Activated naive CD8-positive, alpha-beta T cell (primary cell): ENCODE measurements at regions not wholly inside any gene's neighbourhood (a gene's known extent, or its start where the extent isn't known, plus 50 kb on each side); places are given as distances from the start of the nearest gene placed in this dataset.

Source experiments
- H3K27ac Mint-ChIP-seq: one replicate; pipeline ENCODE4 v1.8.0; 2021; ENCODE audit warnings: mixed read lengths
- H3K27me3 Mint-ChIP-seq: one replicate; pipeline ENCODE4 v1.8.0; 2021; ENCODE audit warnings: mixed read lengths
- H3K36me3 Mint-ChIP-seq: one replicate; pipeline ENCODE4 v1.8.0; 2021; ENCODE audit warnings: mixed read lengths
- H3K4me1 Mint-ChIP-seq: one replicate; pipeline ENCODE4 v1.8.0; 2021; ENCODE audit warnings: low read depth, mixed read lengths
- H3K4me3 Mint-ChIP-seq: one replicate; pipeline ENCODE4 v1.8.0; 2021; ENCODE audit warnings: mild to moderate bottlenecking, mixed read lengths
- H3K9me3 Mint-ChIP-seq: one replicate; pipeline ENCODE4 v1.8.0; 2021; ENCODE audit warnings: low read depth, mixed read lengths

GRCh38 chr22:47627556-47628253 is 865.3 kb downstream of the TBC1D22A start:
- H3K4me1 Mint-ChIP-seq, result no peaks in the 10 kb centered on the region
- no peaks in the 10 kb centered on the region for H3K36me3 Mint-ChIP-seq
- H3K27me3 Mint-ChIP-seq, result no peaks in the 10 kb centered on the region
- H3K9me3 Mint-ChIP-seq, result no peaks in the 10 kb centered on the region
- H3K4me3 Mint-ChIP-seq, result no peak overlapping the region
- no peak overlapping the region for H3K27ac Mint-ChIP-seq

- no peak overlapping the region for H3K4me3 Mint-ChIP-seq
- no peaks in the 10 kb centered on the region for H3K27me3 Mint-ChIP-seq
- H3K36me3 Mint-ChIP-seq, result no peaks in the 10 kb centered on the region
- H3K9me3 Mint-ChIP-seq, result no peaks in the 10 kb centered on the region
- H3K27ac Mint-ChIP-seq, result no peak overlapping the region
- H3K4me1 Mint-ChIP-seq, result no peaks in the 10 kb centered on the region
These were observed 864.3 kb downstream of the TBC1D22A start for GRCh38 chr22:47626428-47627390.

GRCh38 chr22:47625531-47626427 is 863.3 kb downstream of the TBC1D22A start:
- no peaks in the 10 kb centered on the region for H3K9me3 Mint-ChIP-seq
- no peaks in the 10 kb centered on the region for H3K36me3 Mint-ChIP-seq
- no peaks in the 10 kb centered on the region for H3K4me1 Mint-ChIP-seq
- H3K4me3 Mint-ChIP-seq, result no peak overlapping the region
- H3K27ac Mint-ChIP-seq, result no peak overlapping the region
- H3K27me3 Mint-ChIP-seq, result no peaks in the 10 kb centered on the region

GRCh38 chr22:47625013-47625385 is 862.5 kb downstream of the TBC1D22A start:
- H3K4me3 Mint-ChIP-seq, result no peak overlapping the region

GRCh38 chr22:47624252-47625012 is 862.0 kb downstream of the TBC1D22A start:
- no peaks in the 10 kb centered on the region for H3K4me1 Mint-ChIP-seq
- H3K27me3 Mint-ChIP-seq, result no peaks in the 10 kb centered on the region
- H3K4me3 Mint-ChIP-seq, result no peak overlapping the region
- H3K36me3 Mint-ChIP-seq, result no peaks in the 10 kb centered on the region
- no peaks in the 10 kb centered on the region for H3K9me3 Mint-ChIP-seq
- H3K27ac Mint-ChIP-seq, result no peak overlapping the region

More at GRCh38 chr22:47625013-47625385, 862.5 kb downstream of the TBC1D22A start:
- Mint-ChIP-seq H3K9me3 (no peaks in the 10 kb centered on the region), H3K27me3 (no peaks in the 10 kb centered on the region), H3K4me1 (no peaks in the 10 kb centered on the region), H3K27ac (no peak overlapping the region), H3K36me3 (no peaks in the 10 kb centered on the region)

- Mint-ChIP-seq H3K27ac (no peak overlapping the region), H3K4me1 (no peaks in the 10 kb centered on the region), H3K9me3 (no peaks in the 10 kb centered on the region), H3K4me3 (no peak overlapping the region), H3K27me3 (no peaks in the 10 kb centered on the region), H3K36me3 (no peaks in the 10 kb centered on the region)
These were observed 861.3 kb downstream of the TBC1D22A start for GRCh38 chr22:47623763-47624148.

- Mint-ChIP-seq H3K9me3 (no peaks in the 10 kb centered on the region), H3K27ac (no peak overlapping the region), H3K27me3 (no peaks in the 10 kb centered on the region), H3K4me3 (no peak overlapping the region), H3K36me3 (no peaks in the 10 kb centered on the region), H3K4me1 (no peaks in the 10 kb centered on the region)
These were observed 860.8 kb downstream of the TBC1D22A start for GRCh38 chr22:47623066-47623762.

GRCh38 chr22:47622541-47622940 is 860.1 kb downstream of the TBC1D22A start:
- Mint-ChIP-seq H3K27ac (no peak overlapping the region), H3K9me3 (no peaks in the 10 kb centered on the region), H3K4me3 (no peak overlapping the region), H3K36me3 (no peaks in the 10 kb centered on the region), H3K4me1 (no peaks in the 10 kb centered on the region), H3K27me3 (peaks cover under 1% of the 10 kb centered on the region)

GRCh38 chr22:47621253-47621652 is 858.8 kb downstream of the TBC1D22A start:
- no peaks in the 10 kb centered on the region for H3K36me3 Mint-ChIP-seq
- peaks cover 5% of the 10 kb centered on the region for H3K27me3 Mint-ChIP-seq
- no peak overlapping the region for H3K27ac Mint-ChIP-seq
- H3K4me1 Mint-ChIP-seq, result no peaks in the 10 kb centered on the region
- no peaks in the 10 kb centered on the region for H3K9me3 Mint-ChIP-seq
- H3K4me3 Mint-ChIP-seq, result no peak overlapping the region

GRCh38 chr22:47620391-47620790 is 857.9 kb downstream of the TBC1D22A start:
- H3K4me1 Mint-ChIP-seq, result no peaks in the 10 kb centered on the region
- no peaks in the 10 kb centered on the region for H3K36me3 Mint-ChIP-seq
- no peak overlapping the region for H3K27ac Mint-ChIP-seq
- H3K9me3 Mint-ChIP-seq, result no peaks in the 10 kb centered on the region
- peaks cover 5% of the 10 kb centered on the region for H3K27me3 Mint-ChIP-seq
- no peak overlapping the region for H3K4me3 Mint-ChIP-seq

GRCh38 chr22:47619631-47620030 is 857.2 kb downstream of the TBC1D22A start:
- Mint-ChIP-seq H3K4me1 (no peaks in the 10 kb centered on the region), H3K36me3 (no peaks in the 10 kb centered on the region), H3K4me3 (no peak overlapping the region), H3K9me3 (no peaks in the 10 kb centered on the region), H3K27ac (no peak overlapping the region), H3K27me3 (peaks cover 5% of the 10 kb centered on the region)

- Mint-ChIP-seq H3K4me3 (no peak overlapping the region), H3K27ac (no peak overlapping the region), H3K4me1 (no peaks in the 10 kb centered on the region), H3K27me3 (peaks cover 5% of the 10 kb centered on the region), H3K9me3 (no peaks in the 10 kb centered on the region), H3K36me3 (no peaks in the 10 kb centered on the region)
These were observed 855.9 kb downstream of the TBC1D22A start for GRCh38 chr22:47618180-47619010.

GRCh38 chr22:47617186-47617585 is 854.7 kb downstream of the TBC1D22A start:
- Mint-ChIP-seq H3K4me3 (no peak overlapping the region), H3K27ac (no peak overlapping the region), H3K36me3 (no peaks in the 10 kb centered on the region), H3K4me1 (no peaks in the 10 kb centered on the region), H3K9me3 (no peaks in the 10 kb centered on the region), H3K27me3 (peaks cover 5% of the 10 kb centered on the region)
